ENCODE measurements at regions not wholly inside any gene's neighbourhood (a gene's known extent, or its start where the extent isn't known, plus 50 kb on each side); places are given as distances from the start of the nearest gene placed in this dataset.
"Not testable (repeated sequence)": the region's sequence is repeated elsewhere in the genome, so short reads cannot be mapped to it uniquely, and the experiment has no call there.

- H3K27me3 Mint-ChIP-seq: peaks cover 5 to 12% of the 10 kb centered on the region in 2 donors
- DNase-seq: no peak
- no peaks in the 10 kb centered on the region for H3K9me3 Mint-ChIP-seq
- H3K36me3 Mint-ChIP-seq: no peaks in the 10 kb centered on the region
- peaks cover 16 to 24% of the 10 kb centered on the region in 2 donors for H3K4me1 Mint-ChIP-seq
- no peak overlapping the region for H3K4me3 Mint-ChIP-seq
- no peak for ATAC-seq (replicated peaks)
- H3K27ac Mint-ChIP-seq: no peak overlapping the region
Measured at GRCh38 chr5:39656600-39656999, 231.8 kb upstream of the DAB2 start.

- Mint-ChIP-seq H3K27me3 (peaks cover 5 to 12% of the 10 kb centered on the region in 2 donors), H3K27ac (no peak overlapping the region), H3K36me3 (no peaks in the 10 kb centered on the region), H3K9me3 (no peaks in the 10 kb centered on the region), H3K4me3 (no peak overlapping the region), H3K4me1 (peaks cover 9 to 17% of the 10 kb centered on the region in 2 donors)
- DNase-seq: no peak
- no peak for ATAC-seq (replicated peaks)
Measured at GRCh38 chr5:39654715-39655114, 229.9 kb upstream of the DAB2 start.

GRCh38 chr5:39652481-39652880 is 227.7 kb upstream of the DAB2 start:
- H3K36me3 Mint-ChIP-seq; H3K27ac Mint-ChIP-seq; DNase-seq; ATAC-seq (replicated peaks); H3K27me3 Mint-ChIP-seq; H3K9me3 Mint-ChIP-seq; H3K4me1 Mint-ChIP-seq; H3K4me3 Mint-ChIP-seq: not testable (repeated sequence)

GRCh38 chr5:39652036-39652435 is 227.3 kb upstream of the DAB2 start:
- Mint-ChIP-seq H3K9me3 (no peaks in the 10 kb centered on the region), H3K4me1 (peaks cover 0 to 5% of the 10 kb centered on the region in 2 donors), H3K36me3 (no peaks in the 10 kb centered on the region), H3K27me3 (peaks cover 5 to 8% of the 10 kb centered on the region in 2 donors), H3K4me3 (no peak overlapping the region), H3K27ac (no peak overlapping the region)
- ATAC-seq (replicated peaks) (no peak), DNase-seq (no peak)

GRCh38 chr5:39650008-39650762 is 225.4 kb upstream of the DAB2 start:
- Mint-ChIP-seq H3K9me3 (no peaks in the 10 kb centered on the region), H3K27me3 (peaks cover 3 to 9% of the 10 kb centered on the region in 2 donors), H3K36me3 (no peaks in the 10 kb centered on the region), H3K4me1 (peaks cover 0 to 5% of the 10 kb centered on the region in 2 donors), H3K4me3 (no peak overlapping the region), H3K27ac (peak overlapping the region; percentile 10)
- ATAC-seq (replicated peaks) (no peak), DNase-seq (no peak)

GRCh38 chr5:39648848-39649227 is 224.1 kb upstream of the DAB2 start:
- DNase-seq: no peak
- Mint-ChIP-seq H3K36me3 (no peaks in the 10 kb centered on the region), H3K27me3 (peaks cover 4 to 11% of the 10 kb centered on the region in 2 donors), H3K27ac (no peak overlapping the region), H3K4me3 (no peak overlapping the region), H3K4me1 (peaks cover 0 to 5% of the 10 kb centered on the region in 2 donors), H3K9me3 (peaks cover 0 to 2% of the 10 kb centered on the region in 2 donors)
- ATAC-seq (replicated peaks): peak; percentile 75

- Mint-ChIP-seq H3K27me3 (peaks cover 4 to 12% of the 10 kb centered on the region in 2 donors), H3K4me3 (no peak overlapping the region), H3K36me3 (no peaks in the 10 kb centered on the region), H3K4me1 (peaks cover 0 to 5% of the 10 kb centered on the region in 2 donors), H3K27ac (no peak overlapping the region), H3K9me3 (peaks cover 0 to 2% of the 10 kb centered on the region in 2 donors)
- DNase-seq (no peak), ATAC-seq (replicated peaks) (peak in 1 of 2 donors; percentile 43)
Measured at GRCh38 chr5:39648085-39648847, 223.5 kb upstream of the DAB2 start.

GRCh38 chr5:39640552-39640951 is 215.8 kb upstream of the DAB2 start:
- Mint-ChIP-seq H3K27ac (no peak overlapping the region), H3K4me1 (no peaks in the 10 kb centered on the region), H3K27me3 (peaks cover 4 to 16% of the 10 kb centered on the region in 2 donors), H3K36me3 (no peaks in the 10 kb centered on the region), H3K4me3 (no peak overlapping the region), H3K9me3 (peaks cover 4% of the 10 kb centered on the region in 2 donors)
- ATAC-seq (replicated peaks): peak; percentile 70 to 84
- DNase-seq: no peak

GRCh38 chr5:39639618-39640089 is 214.9 kb upstream of the DAB2 start:
- DNase-seq: no peak
- no peak overlapping the region for H3K4me3 Mint-ChIP-seq
- peaks cover 0 to 11% of the 10 kb centered on the region in 2 donors for H3K27me3 Mint-ChIP-seq
- no peak for ATAC-seq (replicated peaks)
- peaks cover 4% of the 10 kb centered on the region in 2 donors for H3K9me3 Mint-ChIP-seq
- H3K36me3 Mint-ChIP-seq: no peaks in the 10 kb centered on the region
- H3K4me1 Mint-ChIP-seq: no peaks in the 10 kb centered on the region
- no peak overlapping the region for H3K27ac Mint-ChIP-seq

- no peaks in the 10 kb centered on the region for H3K36me3 Mint-ChIP-seq
- H3K27me3 Mint-ChIP-seq: peaks cover 0 to 6% of the 10 kb centered on the region in 2 donors
- ATAC-seq (replicated peaks) (no peak), DNase-seq (no peak)
- H3K27ac Mint-ChIP-seq: no peak overlapping the region
- H3K4me1 Mint-ChIP-seq: no peaks in the 10 kb centered on the region
- no peak overlapping the region for H3K4me3 Mint-ChIP-seq
- peaks cover 3 to 4% of the 10 kb centered on the region in 2 donors for H3K9me3 Mint-ChIP-seq
Measured at GRCh38 chr5:39638813-39639212, 214.0 kb upstream of the DAB2 start.

- DNase-seq: no peak
- Mint-ChIP-seq H3K27me3 (peaks cover 0 to 5% of the 10 kb centered on the region in 2 donors), H3K36me3 (no peaks in the 10 kb centered on the region)
Measured at GRCh38 chr5:39633057-39633456, 208.3 kb upstream of the DAB2 start.

GRCh38 chr5:39631958-39632357 is 207.2 kb upstream of the DAB2 start:
- Mint-ChIP-seq H3K27me3 (peaks cover 4 to 5% of the 10 kb centered on the region in 2 donors), H3K9me3 (no peaks in the 10 kb centered on the region)
- no peak for DNase-seq

More at GRCh38 chr5:39633057-39633456, 208.3 kb upstream of the DAB2 start:
- no peak for ATAC-seq (replicated peaks)
- no peak overlapping the region for H3K4me3 Mint-ChIP-seq
- H3K9me3 Mint-ChIP-seq: no peaks in the 10 kb centered on the region
- no peak overlapping the region for H3K27ac Mint-ChIP-seq
- H3K4me1 Mint-ChIP-seq: no peaks in the 10 kb centered on the region

GRCh38 chr5:39629946-39630345 is 205.2 kb upstream of the DAB2 start:
- Mint-ChIP-seq H3K36me3 (no peaks in the 10 kb centered on the region), H3K27me3 (peaks cover 5 to 10% of the 10 kb centered on the region in 2 donors), H3K27ac (no peak overlapping the region), H3K9me3 (no peaks in the 10 kb centered on the region), H3K4me1 (no peaks in the 10 kb centered on the region), H3K4me3 (no peak overlapping the region)
- DNase-seq (no peak), ATAC-seq (replicated peaks) (no peak)

More at GRCh38 chr5:39631958-39632357, 207.2 kb upstream of the DAB2 start:
- Mint-ChIP-seq H3K4me1 (no peaks in the 10 kb centered on the region), H3K4me3 (no peak overlapping the region), H3K36me3 (no peaks in the 10 kb centered on the region), H3K27ac (no peak overlapping the region)
- ATAC-seq (replicated peaks): no peak

GRCh38 chr5:39628348-39628747 is 203.6 kb upstream of the DAB2 start:
- H3K27me3 Mint-ChIP-seq: peaks cover 5 to 10% of the 10 kb centered on the region in 2 donors
- DNase-seq: no peak
- no peak overlapping the region for H3K4me3 Mint-ChIP-seq
- no peaks in the 10 kb centered on the region for H3K4me1 Mint-ChIP-seq
- ATAC-seq (replicated peaks): no peak
- no peaks in the 10 kb centered on the region for H3K36me3 Mint-ChIP-seq
- no peak overlapping the region for H3K27ac Mint-ChIP-seq
- no peaks in the 10 kb centered on the region for H3K9me3 Mint-ChIP-seq

Data from stimulated activated naive B cell treated with anti-CD40 and anti-IgM and Interleukin-4, amounts not matched to agents 10 μg/mL and 1 μg/mL and 100 μg/mL, for 72 hours (primary cell).